Peyer's patch (tissue), 4 donors: ENCODE measurements at regions not wholly inside any gene's neighbourhood (a gene's known extent, or its start where the extent isn't known, plus 50 kb on each side); places are given as distances from the start of the nearest gene placed in this dataset.

Source experiments
- DNase-seq, 3 donors: peaks; one replicate each; pipeline ENCODE4 v3.0.0-alpha.2; 2017 to 2019
- H3K27ac ChIP-seq, 4 donors: fragments of 200-600 bp; sonication (generic); one replicate each; pipeline ENCODE4 v1.5.1; 2016 to 2019
- H3K27me3 ChIP-seq, 2 donors: fragments of 200-600 bp; sonication (generic); one replicate each; pipeline ENCODE4 v1.5.1; 2019
- H3K36me3 ChIP-seq, 3 donors: fragments of 200-600 bp; sonication (generic); one replicate each; pipeline ENCODE4 v1.5.1; 2016 to 2019
- H3K4me1 ChIP-seq, 4 donors: fragments of 200-600 bp; sonication (generic); one replicate each; pipeline ENCODE4 v1.5.1; 2016 to 2019
- H3K4me3 ChIP-seq, 4 donors: fragments of 200-600 bp; sonication (generic); 1 replicate in 3 of 4; 2 replicates in 1 of 4; pipeline ENCODE4 v1.5.1; 2016 to 2019; ENCODE audit warnings: mild to moderate bottlenecking in 1 of 4
- H3K9me3 ChIP-seq, 4 donors: fragments of 200-600 bp; sonication (generic); one replicate each; pipeline ENCODE4 v1.5.1; 2016 to 2019; ENCODE audit warnings: mild to moderate bottlenecking in 1 of 4
- POLR2A ChIP-seq, 2 donors: fragments of 450-650 bp; IDR thresholded peaks; one replicate each; pipeline ENCODE4 v1.5.1; 2017; ENCODE audit warnings: antibody characterized with exemption in 2 of 2, mild to moderate bottlenecking in 2 of 2, moderate library complexity in 2 of 2
- TF ChIP-seq, protein P1 (sequence below), 6 experiments: fragments of 450-650 bp in 4 of 6; fragments of 200-600 bp in 2 of 6; sonication (generic) in 1 of 6; IDR thresholded peaks; one replicate each; pipeline ENCODE4 v1.5.1; 2017 to 2019; ENCODE audit warnings: antibody characterized with exemption in 6 of 6, mild to moderate bottlenecking in 3 of 6, moderate library complexity in 1 of 6

DNA sequence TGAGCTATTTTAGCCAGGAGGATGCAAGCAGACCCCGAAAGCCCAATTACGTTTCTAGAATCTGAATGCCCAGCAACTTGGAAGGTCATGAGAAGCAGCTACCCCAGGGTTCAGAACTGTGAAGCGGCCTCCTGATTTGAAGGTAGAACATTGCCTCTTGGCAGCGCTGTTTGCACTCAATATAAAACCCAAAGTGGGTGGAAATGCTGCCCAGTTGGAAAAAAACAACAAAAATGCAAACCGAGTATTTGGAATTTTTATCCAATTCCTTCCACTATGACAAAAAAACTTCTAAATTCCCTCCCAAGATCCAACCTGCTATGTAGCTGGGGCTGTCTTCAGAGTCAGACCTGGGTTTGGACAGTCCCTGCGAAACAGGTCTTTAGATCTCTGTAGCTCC lies 103.3 kb upstream of the RBPJ start:
- Histone ChIP-seq H3K27ac (peak overlapping the region in 1 of 4 donors; percentile 49), H3K27me3 (no peaks in the 10 kb centered on the region), H3K9me3 (no peaks in the 10 kb centered on the region), H3K4me1 (no peaks in the 10 kb centered on the region), H3K4me3 (no peak overlapping the region), H3K36me3 (no peaks in the 10 kb centered on the region)
- TF ChIP-seq, protein P1, sequence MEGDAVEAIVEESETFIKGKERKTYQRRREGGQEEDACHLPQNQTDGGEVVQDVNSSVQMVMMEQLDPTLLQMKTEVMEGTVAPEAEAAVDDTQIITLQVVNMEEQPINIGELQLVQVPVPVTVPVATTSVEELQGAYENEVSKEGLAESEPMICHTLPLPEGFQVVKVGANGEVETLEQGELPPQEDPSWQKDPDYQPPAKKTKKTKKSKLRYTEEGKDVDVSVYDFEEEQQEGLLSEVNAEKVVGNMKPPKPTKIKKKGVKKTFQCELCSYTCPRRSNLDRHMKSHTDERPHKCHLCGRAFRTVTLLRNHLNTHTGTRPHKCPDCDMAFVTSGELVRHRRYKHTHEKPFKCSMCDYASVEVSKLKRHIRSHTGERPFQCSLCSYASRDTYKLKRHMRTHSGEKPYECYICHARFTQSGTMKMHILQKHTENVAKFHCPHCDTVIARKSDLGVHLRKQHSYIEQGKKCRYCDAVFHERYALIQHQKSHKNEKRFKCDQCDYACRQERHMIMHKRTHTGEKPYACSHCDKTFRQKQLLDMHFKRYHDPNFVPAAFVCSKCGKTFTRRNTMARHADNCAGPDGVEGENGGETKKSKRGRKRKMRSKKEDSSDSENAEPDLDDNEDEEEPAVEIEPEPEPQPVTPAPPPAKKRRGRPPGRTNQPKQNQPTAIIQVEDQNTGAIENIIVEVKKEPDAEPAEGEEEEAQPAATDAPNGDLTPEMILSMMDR (IDR thresholded peaks at IDR 0.05), result no peak
- TF ChIP-seq POLR2A (IDR thresholded peaks at IDR 0.05), result no peak
- no peak for DNase-seq

DNA sequence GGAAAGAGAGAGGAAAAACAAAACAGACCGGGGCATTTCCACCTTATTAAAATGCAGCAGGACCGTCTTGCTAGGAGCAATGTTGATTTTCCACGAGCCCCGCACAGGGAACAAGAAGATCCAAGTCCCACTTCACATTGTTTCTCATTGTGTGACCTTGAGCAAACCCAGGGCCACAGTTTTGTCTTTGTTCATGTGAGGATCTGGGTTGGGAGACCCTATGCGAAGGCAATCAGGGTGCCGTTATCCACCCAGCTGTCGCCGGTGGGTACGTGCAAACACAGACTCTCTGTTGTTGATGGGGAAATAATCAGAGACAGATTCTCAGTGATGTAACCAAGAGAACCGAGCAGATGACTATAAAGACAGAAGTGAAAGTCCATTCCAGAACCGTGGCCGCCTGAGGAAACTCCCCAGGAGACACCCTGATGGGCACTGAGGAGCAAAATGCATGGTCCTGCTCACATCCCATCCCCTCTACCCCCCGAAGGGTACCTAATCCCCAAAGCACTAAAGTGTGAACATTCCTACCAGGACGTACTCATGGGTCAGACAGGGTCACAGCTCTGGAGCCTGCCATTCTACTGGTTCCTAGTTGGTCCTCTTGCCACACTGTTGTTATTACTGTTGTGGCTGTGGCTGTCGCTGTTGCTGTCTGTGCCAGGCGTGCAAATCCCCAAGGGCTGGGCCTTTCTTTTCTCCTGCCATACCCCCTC lies 102.7 kb upstream of the RBPJ start:
- no peak for DNase-seq
- TF ChIP-seq, protein P1 (IDR thresholded peaks at IDR 0.05), result no peak
- no peak for TF ChIP-seq POLR2A (IDR thresholded peaks at IDR 0.05)
- no peaks in the 10 kb centered on the region for H3K4me1 ChIP-seq
- H3K4me3 ChIP-seq, result no peak overlapping the region
- no peaks in the 10 kb centered on the region for H3K9me3 ChIP-seq
- H3K36me3 ChIP-seq, result no peaks in the 10 kb centered on the region
- H3K27me3 ChIP-seq, result no peaks in the 10 kb centered on the region
- peak overlapping the region in 3 of 4 donors; percentile 10 to 62 (median 12) for H3K27ac ChIP-seq

DNA sequence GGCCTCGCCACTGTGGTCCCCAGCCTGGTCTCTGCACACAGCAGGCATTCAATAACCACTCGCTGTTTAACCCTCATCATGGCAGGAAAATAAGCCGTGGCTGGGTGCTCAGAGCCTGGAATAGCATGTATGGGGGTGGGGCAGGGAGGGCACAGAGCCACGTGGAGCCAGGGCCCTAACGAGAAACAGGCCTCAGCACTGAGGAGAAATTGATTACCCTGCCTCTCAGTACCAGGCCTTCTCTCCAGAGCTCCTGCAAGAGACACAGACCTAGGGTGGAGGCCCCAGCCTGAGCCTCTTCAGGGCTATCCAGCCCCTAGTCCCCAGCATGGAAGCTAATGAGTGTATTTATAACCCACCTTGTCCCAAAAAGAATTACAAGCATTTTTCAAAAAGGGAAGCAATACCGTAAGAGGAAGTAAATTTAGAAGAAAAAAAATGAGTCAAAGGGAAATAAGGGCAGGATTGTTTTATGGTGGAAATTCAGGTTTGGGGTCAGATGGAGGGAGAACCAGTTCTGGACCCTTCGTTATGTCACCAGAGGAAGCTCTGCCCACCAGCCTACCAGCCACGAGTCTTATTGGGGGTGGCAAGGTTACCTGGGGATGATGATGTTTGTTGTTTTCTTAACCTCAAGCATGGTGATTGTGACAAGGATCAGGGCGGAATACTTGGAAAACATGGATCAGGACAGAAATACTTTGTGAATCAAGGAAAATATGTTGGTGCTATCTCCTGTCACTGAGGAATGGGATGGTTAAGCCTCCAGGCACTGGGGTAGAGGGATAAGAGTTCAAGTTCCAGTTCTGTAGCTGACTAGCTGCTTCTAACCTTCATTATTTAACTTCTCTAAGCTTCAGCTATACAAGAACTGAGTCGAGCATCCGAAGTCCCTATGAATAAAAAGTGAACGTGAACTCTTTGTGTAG lies 101.9 kb upstream of the RBPJ start:
- Histone ChIP-seq H3K9me3 (no peaks in the 10 kb centered on the region), H3K27ac (peak overlapping the region in 3 of 4 donors; percentile 10 to 62 (median 12))

DNA sequence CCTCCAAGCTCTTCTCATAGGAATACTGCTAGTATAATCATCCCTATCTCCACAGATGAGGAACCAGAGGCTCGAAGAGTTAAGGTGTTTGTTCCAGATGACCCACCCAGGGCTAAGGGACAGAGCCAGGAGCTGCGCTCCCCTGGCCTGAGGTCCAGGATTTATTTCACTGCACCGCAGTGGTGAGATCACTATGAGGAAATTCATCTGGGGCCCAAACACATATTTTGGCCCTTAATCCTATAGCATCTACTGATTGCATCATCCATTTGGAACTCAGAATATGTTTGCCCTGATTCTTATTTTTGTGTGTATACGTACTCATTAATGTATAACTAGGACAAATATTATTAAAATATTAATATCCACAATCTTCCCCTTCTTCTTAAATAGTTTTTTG lies 100.1 kb upstream of the RBPJ start:
- H3K27me3 ChIP-seq, result no peaks in the 10 kb centered on the region
- no peak for DNase-seq
- H3K27ac ChIP-seq, result no peak overlapping the region
- H3K36me3 ChIP-seq, result no peaks in the 10 kb centered on the region
- no peaks in the 10 kb centered on the region for H3K9me3 ChIP-seq
- H3K4me1 ChIP-seq, result no peaks in the 10 kb centered on the region
- TF ChIP-seq POLR2A (IDR thresholded peaks at IDR 0.05), result no peak
- TF ChIP-seq, protein P1 (IDR thresholded peaks at IDR 0.05), result no peak
- H3K4me3 ChIP-seq, result no peak overlapping the region

More for the DNA sequence above, 101.9 kb upstream of the RBPJ start:
- H3K27me3 ChIP-seq, result no peaks in the 10 kb centered on the region
- TF ChIP-seq POLR2A (IDR thresholded peaks at IDR 0.05), result no peak
- TF ChIP-seq, protein P1 (IDR thresholded peaks at IDR 0.05), result no peak
- H3K4me1 ChIP-seq, result no peaks in the 10 kb centered on the region
- H3K36me3 ChIP-seq, result no peaks in the 10 kb centered on the region
- H3K4me3 ChIP-seq, result no peak overlapping the region
- DNase-seq, result no peak

DNA sequence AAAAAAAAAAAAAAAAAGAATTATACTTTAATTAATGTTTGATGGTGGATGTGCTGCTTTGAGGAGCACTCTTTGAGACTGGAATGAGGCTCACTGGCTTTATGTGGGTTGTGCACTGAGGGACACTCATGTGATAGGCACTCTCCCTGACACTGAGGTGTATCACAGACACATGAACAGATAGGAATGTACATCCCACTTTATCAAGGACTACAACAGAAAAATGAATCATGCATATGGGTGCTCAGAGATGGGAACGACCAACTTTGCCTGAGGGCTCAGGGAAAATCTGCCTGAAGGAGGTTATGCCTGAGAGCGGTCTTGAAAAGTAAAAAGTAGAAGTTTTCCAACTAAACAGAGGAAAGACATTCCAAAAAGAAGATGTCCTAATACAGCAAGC lies 97.7 kb upstream of the RBPJ start:
- H3K4me3 ChIP-seq, result no peak overlapping the region
- H3K27ac ChIP-seq, result no peak overlapping the region
- no peaks in the 10 kb centered on the region for H3K36me3 ChIP-seq
- no peaks in the 10 kb centered on the region for H3K9me3 ChIP-seq
- H3K27me3 ChIP-seq, result no peaks in the 10 kb centered on the region
- no peaks in the 10 kb centered on the region for H3K4me1 ChIP-seq
- TF ChIP-seq POLR2A (IDR thresholded peaks at IDR 0.05), result no peak
- TF ChIP-seq, protein P1 (IDR thresholded peaks at IDR 0.05), result no peak
- no peak for DNase-seq
